Stimulated activated CD4-positive, alpha-beta T cell treated with anti-CD3 and anti-CD28 coated beads, Interleukin-4, amount 100 ng/mL, for 1 hour (primary cell): ENCODE measurements at regions not wholly inside any gene's neighbourhood (a gene's known extent, or its start where the extent isn't known, plus 50 kb on each side); places are given as distances from the start of the nearest gene placed in this dataset.
"Not testable (repeated sequence)": the region's sequence is repeated elsewhere in the genome, so short reads cannot be mapped to it uniquely, and the experiment has no call there.

Experiments
- DNase-seq: peaks from one replicate; pipeline ENCODE4 v3.0.0-alpha.2; 2020

DNA sequence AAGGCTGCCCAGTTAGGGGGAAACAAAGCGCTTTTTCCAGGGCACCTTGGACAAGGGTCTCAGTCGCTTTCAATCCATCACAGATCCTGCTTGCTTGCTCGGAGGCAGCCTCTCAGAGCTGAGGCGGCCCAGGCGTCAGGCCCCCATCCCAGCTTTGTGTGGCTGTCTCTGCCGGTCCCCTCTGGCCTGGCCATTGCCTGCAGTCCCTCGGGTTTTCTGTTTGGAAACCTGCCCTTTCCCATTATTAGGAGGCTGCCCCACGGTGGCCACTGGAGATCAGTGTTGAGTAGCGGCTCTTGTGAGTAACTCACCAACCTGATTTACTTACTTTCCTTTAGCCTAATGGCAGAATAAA lies 216.1 kb downstream of the GLRX3 start:
- DNase-seq, result no peak

DNA sequence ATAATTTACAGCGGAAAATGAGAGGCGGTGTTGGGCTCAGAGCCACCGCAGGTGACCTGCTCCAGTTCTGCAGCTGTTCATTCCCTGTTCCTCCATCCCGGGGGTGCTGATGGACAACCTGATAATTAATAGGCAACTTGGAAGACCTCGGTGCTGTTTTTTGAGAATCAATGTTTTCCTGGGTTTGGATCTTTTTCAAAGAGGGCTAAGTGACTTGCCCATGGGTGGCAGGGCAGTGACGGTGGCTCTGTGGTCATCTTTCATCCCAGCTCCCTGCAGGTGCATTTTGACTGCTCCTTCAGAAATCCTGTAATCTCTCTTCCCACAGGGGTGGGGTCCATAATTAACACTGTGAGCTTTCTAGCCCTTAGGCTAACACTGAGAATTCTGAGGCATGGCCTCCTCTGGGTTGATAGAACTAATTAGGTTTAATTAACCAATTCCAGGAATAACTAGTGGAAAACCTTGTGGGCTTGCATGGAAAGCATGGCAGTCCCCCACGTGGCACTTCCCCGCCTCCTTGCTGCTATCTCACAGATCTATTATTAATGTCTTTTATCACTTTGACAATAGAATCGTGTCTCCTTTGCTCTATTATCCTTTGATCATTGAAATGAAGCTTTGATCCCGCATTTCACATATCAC lies 217.9 kb downstream of the GLRX3 start:
- no peak for DNase-seq

DNA sequence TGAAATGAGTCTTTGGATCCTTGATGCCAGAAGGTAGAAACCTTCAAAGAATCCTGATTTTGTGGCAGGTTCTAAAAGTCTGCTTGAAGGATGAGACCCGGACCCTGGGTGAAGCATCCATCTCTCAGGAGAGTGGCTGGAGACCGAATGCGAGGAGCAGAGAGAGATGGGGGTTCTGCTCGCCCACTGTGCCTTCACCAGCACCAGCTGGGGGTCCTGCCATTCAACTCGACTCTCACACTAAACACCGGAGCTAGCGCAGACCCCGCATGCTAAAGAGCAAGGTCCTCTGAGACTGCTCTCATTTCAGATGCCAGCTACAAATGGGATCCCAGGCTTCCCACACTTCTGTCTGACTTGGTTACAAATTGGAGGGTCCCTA lies 218.4 kb downstream of the GLRX3 start:
- no peak for DNase-seq

DNA sequence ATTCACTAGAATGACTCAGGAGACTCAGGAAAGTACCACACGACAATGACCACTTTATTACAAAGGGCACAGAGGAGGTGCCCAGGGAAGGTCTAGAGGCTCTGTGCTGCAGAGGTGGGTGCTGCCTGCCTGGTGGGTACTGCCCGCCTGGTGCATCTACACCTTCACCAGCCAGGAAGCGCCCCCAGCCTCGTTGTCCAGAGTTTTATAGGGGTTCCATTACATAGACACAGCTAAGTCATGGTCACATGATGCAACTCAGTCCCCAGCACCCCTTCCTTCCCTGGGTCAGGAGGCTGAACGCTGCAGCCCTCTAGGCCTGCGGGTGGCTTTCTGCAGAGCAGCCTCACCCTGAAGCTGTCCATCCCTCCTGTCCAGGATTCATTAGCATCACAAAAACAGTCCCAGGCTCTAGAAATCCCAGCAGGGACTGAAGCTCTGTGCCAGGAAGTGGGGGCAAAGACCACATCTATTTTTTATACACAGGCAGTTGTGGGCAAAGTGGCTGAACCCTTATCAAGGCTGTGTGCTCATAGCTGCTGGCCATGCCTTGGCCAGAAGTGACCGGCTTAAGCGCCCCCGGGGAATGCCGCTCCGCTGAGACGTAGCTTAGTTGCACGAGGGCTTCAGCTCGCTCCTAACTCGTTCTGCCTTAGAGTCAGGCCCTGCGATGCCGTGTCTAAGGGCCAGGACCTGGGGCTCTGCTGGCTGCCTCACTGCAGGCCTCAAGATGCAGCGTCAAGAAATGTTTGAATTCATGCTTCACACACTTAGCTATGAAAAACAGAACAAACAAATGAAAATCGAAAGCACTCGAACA lies 219.0 kb downstream of the GLRX3 start:
- DNase-seq, result no peak

DNA sequence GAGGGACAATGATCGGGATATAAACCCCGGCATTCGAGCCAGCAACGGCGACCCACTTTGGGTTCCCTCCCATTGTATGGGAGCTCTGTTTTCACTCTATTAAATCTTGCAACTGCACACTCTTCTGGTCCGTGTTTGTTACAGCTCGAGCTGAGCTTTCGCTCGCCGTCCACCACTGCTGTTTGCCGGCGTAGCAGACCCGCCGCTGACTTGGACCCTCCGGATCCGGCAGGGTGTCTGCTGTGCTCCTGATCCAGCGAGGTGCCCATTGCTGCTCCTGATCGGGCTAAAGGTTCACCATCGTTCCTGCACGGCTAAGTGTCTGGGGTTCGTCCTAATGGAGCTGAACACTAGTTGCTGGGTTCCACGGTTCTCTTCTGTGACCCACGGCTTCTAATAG lies 220.2 kb downstream of the GLRX3 start:
- not testable (repeated sequence) for DNase-seq

DNA sequence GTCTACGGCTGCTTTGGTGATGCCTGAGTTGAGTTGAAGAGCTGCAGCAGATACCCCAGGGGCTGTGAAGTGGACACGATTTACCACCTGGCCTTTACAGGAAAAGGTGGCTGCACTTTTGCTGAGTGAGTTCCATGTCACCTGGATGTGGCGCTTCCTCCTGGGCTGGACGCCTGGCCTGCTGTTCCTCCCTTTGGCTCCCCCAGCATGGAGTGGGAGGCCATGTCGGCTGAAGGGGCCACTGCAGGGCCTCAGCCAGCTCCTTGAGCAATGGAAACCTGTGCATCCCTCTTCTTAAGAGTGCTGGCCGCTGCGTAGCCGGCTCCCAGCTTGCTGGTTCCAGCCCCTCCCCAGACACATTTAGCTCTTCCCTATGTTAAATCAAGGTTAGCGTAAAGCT lies 221.0 kb downstream of the GLRX3 start:
- DNase-seq, result no peak

DNA sequence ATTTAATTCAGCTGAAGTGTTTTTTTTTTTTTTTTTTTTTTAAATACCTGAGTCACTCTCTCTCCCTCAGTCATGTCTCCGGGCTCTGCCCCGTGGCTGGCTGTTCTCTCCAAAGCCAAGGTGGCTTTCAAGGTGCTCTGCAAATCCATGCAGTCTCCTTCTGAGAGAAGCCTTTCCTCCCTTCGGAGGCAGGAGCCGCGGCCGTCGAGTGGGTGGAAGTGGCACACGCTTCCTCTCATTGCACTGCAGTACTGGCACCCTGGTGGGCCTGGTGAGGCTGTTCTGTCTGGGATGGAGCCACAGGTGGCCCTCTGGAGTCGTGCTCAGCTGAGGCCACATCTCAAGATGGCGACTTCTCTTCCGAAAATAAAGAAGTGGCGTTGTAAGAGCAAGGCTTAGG lies 221.8 kb downstream of the GLRX3 start:
- no peak for DNase-seq

DNA sequence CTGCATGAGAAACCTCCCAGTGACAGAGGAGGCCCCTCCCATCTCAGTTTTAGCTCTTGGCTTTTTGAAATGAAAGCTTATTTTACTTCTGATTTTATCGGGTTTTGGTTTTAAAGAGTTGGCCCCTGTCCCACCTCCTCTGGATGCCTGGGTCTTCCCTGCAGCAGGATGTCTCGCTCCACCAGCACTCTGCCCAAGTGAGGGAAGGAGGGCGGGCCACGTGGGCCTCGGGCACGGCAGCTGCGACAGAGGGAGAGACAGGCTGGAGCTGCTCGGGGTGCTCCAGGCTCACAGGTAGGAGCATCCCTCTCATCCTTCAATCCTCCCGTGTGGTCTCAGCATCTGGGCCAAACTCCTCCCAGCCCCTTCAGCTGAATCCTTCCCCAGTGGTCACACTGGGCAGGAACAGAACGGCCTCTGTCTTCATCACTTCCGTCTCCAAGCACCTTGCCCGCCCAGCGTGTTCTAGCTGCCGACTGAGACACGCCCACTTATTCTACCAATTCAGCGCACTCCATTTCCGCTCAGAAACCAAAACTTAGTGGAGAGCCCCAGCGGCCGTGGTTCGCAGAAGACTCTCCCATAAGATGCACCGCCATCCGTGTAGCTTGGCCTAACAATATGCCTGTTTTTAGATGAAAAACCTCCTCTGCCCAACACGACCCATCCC lies 222.9 kb downstream of the GLRX3 start:
- no peak for DNase-seq

DNA sequence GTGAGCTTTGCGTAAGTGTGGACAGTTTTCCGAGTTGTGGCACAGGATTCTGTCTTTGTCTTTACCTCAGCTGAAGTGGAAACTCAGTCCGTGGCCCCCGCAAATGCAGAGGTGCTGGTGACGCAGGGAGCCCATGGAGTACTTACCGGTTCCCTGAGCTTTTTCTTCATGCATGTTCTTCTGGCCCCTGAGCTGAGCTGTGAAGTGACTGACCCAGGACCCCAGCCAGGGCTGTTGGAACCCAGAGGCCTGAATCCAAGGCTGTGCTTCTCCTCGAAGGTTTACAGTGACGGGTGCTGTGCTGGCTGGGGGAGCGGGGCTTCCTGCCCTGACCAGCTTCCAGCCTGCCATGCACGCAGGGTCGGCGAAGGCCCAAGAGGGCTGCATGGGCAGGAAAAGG lies 223.5 kb downstream of the GLRX3 start:
- DNase-seq, result no peak

DNA sequence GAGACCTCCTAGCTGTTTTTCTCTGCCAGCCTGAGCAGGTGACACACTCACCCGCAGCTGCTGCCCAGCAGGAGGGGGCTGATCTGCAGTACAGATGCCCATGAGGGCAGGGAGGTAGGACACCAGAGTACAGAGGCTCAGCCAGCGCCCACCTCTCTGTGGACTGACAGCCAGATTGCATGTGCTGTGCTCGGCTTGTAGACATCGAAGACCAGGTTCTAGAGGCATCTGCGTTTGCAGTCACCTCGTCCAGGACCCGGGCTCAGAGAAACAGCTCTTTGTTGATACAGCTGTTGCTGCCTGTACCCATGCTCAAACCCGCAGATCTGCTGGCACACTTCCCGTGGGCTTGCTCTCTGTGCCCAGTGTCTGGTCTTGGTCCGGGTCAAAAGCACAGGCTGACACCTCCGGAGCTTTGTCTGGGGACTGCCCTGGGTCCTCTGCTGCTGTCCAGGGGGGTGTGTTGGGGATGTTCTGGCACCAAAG lies 224.7 kb downstream of the GLRX3 start:
- DNase-seq, result no peak

DNA sequence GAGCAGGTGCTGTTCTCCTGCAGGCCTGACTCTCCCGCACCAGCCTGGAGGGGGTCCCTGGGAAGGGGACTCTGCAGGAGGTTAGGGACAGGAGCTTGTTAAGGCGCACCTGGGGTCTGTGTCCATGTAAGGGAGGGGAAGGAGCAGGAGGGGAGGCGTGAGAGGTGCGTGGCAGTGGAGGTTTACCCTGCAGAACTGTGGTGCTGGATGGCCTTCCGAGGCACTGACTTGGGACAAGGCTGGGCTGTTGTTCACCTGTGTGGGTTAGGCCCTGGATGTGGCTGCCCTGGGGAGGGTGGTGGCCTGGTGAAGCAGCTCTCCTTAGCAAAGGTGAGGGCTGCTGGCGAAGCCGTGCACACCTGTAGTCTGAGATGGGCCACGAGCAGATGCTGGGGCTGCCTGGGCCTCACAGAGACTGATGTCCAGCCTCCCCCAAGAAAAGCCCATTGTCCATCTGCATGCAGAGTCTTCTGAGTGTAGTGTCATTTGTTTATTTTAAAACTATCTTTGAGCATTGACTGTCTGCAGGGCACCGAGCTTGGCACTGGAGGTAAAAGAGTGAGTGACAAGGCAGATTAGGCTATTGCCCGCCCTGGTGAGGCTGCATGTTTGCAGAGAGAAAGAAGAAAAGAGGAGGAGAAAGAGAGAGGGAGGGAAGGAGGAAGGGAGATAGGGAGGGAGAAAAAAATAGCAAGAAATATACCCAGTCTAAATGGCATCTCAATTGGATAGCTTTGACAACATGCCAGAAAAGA lies 225.3 kb downstream of the GLRX3 start:
- no peak for DNase-seq

DNA sequence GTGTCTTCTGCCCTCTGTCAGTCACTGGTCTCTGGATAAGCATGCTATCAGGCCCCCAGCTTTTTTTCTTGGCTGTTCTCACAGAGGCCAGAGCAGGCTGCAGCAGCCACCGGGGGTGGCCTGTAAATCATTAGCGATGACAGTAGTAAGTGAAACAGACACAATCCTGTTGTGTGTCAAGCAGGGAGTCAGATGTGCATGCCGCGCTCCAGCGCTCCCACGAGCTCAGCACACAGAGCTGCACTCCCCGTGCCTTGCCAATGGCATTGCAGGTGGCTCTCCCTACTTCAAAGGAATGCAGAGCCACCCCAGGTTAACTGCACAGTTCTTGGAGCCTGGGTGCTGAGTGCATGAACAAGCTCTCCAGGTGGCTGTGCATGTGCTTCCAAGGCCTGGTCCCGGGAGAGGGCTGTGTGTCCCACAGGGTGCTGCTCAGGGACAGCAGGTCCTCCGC lies 226.1 kb downstream of the GLRX3 start:
- DNase-seq, result no peak

DNA sequence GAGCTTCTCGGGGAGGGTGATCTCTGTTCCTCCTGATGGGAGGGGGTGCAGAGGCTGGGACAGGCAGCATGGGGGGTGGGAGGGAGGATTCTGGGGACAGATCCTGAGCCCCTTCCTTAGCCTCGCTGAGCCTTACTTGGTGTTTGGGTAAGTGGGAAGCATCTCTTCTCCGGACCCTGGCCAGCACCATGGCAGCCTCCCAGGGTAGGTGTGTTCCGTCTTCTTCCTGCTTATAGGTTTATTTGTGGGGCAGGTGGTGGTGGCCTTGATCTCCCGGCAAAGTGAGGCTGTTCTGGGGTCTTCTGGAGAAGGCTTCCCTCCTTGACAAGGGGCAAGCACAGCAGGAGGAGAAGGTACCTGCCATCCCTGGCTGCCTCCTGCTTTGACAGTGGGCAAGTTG lies 226.9 kb downstream of the GLRX3 start:
- no peak for DNase-seq

DNA sequence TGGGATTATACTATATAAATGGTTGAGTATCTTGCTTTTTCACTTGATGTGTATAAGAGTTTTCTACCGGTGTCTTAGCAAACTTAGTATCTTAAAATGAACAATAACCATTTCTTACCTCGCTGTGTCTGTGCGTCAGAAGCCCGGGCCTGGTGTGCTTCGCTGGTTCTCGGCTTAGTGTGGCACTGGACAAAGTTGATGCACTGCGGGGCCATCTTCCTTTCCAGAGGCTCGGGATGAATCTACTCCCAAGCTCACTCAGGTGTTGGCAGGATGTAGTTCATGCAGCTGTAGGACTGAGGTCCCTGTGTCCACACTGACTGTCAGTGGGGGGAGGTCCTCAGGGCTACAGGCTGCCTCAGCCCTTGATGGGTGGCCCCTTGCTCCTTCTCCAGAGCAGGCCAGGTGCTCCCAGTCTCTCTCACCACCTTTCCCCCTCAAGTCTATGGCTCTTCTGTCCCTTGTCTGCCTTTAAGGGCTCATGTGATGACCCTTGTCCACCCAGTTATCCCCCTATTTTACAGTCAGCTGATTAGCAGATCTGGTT lies 227.8 kb downstream of the GLRX3 start:
- no peak for DNase-seq

DNA sequence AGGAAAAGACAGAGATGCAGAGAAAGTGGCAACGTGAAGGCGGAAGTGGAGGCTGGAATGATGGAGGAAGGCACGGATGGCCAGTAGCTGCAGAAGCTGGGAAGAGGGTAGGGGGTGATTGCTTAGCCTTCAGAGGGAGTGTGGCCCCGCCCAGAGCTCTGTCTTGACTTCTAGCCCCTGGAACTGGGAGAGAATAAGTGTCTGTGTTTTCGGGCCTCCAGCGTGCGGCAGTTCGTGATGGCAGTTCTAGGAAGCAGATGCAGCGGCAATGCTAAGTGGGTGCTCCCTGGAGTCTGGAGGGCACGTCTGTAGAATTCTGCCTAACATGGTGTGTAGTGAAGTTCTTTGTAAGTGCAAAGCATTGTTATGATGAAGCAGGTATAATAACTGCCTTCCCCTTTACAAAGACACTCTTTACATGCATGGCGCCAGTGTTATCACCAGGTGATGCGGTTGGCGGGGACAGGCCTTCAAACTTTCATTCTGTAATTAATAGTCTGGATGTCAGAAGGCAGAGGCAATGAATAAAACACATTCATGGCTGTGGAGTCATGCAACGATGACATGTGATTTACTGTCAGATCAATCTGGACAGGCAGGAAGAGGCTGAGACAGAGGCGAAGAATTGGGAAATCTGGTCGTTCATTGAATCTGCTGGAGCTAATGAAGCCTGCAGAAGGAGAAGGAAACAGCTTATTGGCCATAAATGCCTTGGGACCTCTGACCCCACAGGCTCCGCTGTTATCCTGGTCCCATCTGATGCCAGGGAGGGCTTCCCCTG lies 228.6 kb downstream of the GLRX3 start:
- no peak for DNase-seq

DNA sequence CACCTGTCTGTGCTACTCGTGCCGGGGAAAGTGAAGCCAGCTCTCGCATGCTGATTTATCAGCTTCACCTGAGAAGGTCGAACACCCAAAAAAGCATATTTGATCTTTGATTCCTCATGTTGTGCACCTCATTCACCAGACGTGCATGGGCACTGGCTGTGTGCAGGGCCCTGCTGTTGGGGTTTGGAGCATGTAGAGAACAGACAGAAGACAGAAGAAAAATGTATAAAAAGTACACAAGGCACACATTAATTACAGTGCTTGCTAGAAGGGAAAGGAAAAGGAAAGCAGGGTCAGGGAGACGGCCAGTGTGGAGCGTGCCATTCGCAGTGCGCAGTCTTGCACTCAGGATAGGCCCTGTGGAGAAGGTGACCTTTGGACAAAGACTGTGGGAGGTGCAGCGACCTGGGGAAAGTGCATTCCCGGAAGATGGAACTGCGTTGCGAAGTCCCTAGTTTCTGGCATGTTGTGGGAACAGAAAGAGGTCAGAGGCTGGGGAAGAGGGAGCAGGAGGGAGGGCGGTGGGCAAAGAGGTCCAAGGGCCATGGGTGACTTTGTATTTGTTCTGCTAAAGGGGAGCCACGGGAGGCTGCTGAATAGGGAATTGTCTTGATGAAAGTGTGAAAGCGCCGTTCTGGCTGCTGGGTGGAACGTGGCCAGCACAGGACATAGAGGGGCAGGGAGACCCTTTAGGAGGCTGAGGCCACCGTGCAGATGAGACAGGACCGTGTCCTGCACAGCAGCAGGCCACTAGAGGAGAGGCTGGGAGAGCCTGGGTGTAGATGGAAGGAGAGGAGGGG lies 232.8 kb downstream of the GLRX3 start:
- no peak for DNase-seq

DNA sequence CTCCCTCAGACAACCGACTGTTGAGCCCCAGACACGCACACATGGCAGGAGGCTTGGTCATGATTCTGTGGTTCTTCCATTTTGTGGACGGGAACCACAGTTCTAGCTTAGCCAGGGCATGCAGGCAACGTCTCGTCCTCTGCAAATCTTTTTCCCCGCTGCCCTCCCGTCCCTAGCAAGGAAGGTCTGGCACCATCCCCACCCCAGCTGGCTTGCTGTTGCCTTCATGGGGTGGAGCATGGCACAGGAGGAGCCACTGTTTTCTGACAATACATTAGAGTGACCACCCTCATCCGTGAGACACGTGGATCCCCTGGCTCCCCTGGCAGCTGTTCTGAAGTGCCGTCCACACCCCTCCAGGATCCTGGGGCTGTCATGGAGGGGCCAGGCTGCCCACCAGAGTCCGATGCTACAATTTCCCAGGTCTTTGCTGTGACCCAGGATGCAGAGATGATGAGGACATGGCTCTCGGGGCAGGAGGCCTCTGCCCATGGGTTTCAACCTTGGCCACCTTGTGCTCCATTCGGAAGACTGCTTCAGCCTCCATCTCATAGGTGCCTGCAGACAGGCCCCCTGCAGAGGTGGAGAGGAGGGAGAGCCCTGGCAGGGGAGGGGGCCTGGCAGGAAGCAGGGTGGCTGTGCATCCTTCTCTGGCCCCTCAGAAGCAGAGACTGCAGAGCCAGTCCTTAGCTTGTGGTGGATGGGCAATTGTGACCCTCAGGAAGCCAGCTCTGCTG lies 233.6 kb downstream of the GLRX3 start:
- no peak for DNase-seq

DNA sequence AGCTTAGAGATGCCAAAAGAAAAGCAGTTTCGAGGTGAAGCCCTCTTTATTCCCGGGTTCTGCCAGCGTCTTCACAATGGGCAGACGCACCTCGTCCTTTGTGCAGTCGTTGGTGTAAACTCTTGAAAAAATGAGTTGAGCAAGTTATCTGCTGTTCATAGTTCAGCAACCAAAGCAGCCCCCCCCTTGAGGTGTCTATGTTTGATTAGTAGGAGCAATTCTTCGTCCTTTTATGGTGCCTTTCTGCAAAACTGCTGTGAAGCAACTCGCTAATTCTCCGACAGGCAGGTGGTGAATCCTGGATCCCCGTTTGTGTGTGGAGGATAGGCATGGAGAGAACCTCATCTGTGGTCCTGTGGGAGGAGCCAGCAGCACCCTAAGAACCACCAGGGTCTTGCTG lies 234.5 kb downstream of the GLRX3 start:
- DNase-seq, result no peak

DNA sequence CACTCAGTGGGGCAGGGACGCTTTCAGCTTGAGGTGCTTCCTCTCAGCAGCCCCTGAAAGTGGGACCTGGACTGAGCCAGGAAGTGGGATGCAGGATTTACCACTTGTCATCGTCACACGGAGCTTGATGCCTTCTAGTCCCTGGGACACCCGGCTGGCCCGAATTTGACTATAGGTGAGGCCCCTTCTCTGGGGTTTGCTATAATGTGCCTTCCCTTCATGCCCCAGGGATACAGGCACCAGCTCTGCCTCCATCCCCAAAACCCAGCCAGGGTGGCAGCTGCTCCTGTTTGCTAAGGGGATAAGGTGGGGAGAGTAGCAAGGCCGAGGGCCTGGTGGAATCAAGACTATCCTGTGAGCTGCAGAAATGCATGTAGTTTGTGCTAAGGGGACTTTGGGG lies 235.0 kb downstream of the GLRX3 start:
- no peak for DNase-seq

DNA sequence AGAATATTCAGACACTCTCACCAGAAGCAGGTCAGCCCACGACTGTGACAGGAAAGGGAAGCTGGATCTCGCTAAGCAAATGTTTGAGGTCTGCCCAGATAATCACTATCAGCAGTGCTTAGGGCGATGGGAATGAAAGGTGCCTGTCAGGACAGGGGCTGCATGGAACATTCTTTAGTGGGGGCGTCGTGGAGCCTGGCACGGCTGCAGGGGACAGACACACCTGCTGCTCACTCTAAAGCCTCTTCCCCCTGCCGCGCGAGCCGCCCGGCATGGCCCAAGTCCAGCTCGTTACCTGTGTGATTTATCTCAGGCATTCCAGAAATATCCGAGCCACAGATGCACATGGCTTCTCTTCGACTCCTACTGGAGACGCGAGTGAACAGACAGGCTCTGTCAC lies 235.5 kb downstream of the GLRX3 start:
- DNase-seq, result no peak

DNA sequence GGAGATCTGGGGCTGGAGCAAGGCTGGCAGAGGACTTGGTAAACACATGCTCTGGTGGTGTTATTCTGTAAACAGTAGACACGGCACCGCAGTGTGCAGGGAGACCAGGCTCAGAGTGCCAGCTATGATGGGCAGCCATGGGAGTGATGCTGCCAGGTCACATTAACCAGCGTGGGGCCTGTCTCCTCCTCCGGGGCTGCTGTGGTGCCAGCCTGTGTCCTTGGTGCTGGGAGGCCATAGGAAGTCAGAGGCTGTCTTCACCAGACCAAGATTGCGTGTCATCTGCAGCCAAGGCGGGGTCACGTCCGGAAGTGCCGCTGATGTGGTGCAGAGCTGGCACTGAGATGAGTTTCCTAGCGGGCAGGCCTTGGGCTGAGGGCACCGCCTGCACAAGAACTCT lies 236.0 kb downstream of the GLRX3 start:
- no peak for DNase-seq
